Progenitor cell of endocrine pancreas (in vitro differentiated cells): ENCODE measurements at regions not wholly inside any gene's neighbourhood (a gene's known extent, or its start where the extent isn't known, plus 50 kb on each side); places are given as distances from the start of the nearest gene placed in this dataset.

Experiments
- DNase-seq: peaks from one replicate; pipeline ENCODE4 v3.0.0; 2021; ENCODE audit warnings: low spot score; ENCODE audit not compliant: unreplicated experiment
- H3K27ac Mint-ChIP-seq: 2 replicates; pipeline ENCODE4 v1.8.0; 2021; ENCODE audit warnings: mild to moderate bottlenecking, moderate library complexity, mixed read lengths
- H3K27me3 Mint-ChIP-seq: 2 replicates; pipeline ENCODE4 v1.8.0; 2021; ENCODE audit warnings: mixed read lengths
- H3K36me3 Mint-ChIP-seq: 2 replicates; pipeline ENCODE4 v1.8.0; 2022; ENCODE audit warnings: mixed read lengths; ENCODE audit not compliant: insufficient read depth
- H3K4me1 Mint-ChIP-seq: 2 replicates; pipeline ENCODE4 v1.8.0; 2021; ENCODE audit warnings: low read depth, mixed read lengths
- H3K4me3 Mint-ChIP-seq: 2 replicates; pipeline ENCODE4 v1.8.0; 2021; ENCODE audit warnings: low read depth, mild to moderate bottlenecking, moderate library complexity, mixed read lengths
- H3K9me3 Mint-ChIP-seq: 2 replicates; pipeline ENCODE4 v1.8.0; 2021; ENCODE audit warnings: low read depth, mixed read lengths
- TF ChIP-seq, protein P1 (sequence below): fragments of 200-600 bp; sonication (generic); IDR thresholded peaks from one replicate; pipeline ENCODE4 v1.5.0; 2021; ENCODE audit warnings: antibody characterized with exemption, mild to moderate bottlenecking; ENCODE audit not compliant: unreplicated experiment

DNA sequence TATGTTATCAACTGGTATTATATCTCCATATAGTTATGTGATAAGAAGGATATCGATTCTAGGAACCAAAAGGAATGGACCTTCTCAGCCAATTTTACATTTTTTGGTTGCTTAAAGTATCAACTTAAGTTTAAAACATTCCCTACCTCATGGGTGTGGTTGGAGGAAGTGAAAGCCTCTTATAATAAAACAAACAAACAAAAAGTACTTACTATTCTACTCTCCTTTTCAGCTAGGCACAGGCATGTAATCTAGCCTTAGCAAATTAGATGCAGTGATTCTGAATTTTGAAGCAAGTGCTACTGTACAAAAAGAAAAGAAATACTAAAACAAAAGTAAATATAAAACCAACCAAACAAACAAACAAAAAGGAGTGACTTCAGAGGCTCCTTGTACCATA, 485.4 kb downstream of the C4orf33 start:
- Mint-ChIP-seq H3K4me1 (no peaks in the 10 kb centered on the region), H3K36me3 (no peaks in the 10 kb centered on the region), H3K9me3 (no peaks in the 10 kb centered on the region), H3K27me3 (no peaks in the 10 kb centered on the region), H3K27ac (no peak overlapping the region), H3K4me3 (no peak overlapping the region)
- no peak for DNase-seq
- TF ChIP-seq, protein P1, sequence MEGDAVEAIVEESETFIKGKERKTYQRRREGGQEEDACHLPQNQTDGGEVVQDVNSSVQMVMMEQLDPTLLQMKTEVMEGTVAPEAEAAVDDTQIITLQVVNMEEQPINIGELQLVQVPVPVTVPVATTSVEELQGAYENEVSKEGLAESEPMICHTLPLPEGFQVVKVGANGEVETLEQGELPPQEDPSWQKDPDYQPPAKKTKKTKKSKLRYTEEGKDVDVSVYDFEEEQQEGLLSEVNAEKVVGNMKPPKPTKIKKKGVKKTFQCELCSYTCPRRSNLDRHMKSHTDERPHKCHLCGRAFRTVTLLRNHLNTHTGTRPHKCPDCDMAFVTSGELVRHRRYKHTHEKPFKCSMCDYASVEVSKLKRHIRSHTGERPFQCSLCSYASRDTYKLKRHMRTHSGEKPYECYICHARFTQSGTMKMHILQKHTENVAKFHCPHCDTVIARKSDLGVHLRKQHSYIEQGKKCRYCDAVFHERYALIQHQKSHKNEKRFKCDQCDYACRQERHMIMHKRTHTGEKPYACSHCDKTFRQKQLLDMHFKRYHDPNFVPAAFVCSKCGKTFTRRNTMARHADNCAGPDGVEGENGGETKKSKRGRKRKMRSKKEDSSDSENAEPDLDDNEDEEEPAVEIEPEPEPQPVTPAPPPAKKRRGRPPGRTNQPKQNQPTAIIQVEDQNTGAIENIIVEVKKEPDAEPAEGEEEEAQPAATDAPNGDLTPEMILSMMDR = no peak

DNA sequence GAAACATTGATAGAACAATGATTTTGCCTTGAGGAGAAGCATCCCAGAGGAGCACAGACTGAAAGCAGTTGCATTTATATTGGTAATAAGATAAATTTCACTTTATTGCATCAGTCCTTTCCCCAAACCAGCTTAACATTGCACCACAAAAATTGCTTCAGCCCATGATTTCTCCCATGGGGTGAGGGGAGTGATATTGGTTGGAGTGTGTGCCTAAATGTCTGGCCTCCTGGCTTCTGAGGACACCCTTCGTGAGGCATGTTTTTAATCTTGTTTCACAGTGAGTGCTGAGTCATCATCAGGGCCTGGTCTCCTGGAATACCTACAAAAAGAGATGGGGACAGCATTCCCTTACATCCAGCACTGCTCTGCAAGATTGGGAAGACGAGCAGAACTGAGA, 487.9 kb downstream of the C4orf33 start:
- Mint-ChIP-seq H3K9me3 (no peaks in the 10 kb centered on the region), H3K27me3 (no peaks in the 10 kb centered on the region), H3K4me3 (no peak overlapping the region), H3K4me1 (no peaks in the 10 kb centered on the region), H3K27ac (no peak overlapping the region), H3K36me3 (no peaks in the 10 kb centered on the region)
- no peak for DNase-seq
- TF ChIP-seq, protein P1 = no peak

DNA sequence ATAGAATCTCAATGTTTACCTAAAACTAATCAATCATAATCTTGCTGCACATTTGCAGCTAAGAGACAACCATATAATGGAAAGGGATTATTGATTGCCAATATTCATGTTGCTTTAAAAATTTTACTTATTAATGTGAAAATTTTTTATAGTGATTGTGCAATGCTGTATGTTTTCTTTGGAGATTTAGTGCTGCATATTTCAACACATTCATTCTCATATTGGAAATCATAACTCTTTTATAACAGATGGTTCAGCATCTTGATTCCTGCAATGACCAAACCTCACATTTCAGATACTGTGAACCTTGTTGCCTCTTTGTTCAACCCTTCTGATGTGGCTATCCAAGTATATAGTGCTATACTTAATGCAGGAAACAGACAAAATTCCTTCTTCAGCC, 502.6 kb downstream of the C4orf33 start:
- TF ChIP-seq, protein P1 = no peak
- no peak for DNase-seq
- Mint-ChIP-seq H3K4me3 (no peak overlapping the region), H3K27ac (no peak overlapping the region), H3K36me3 (no peaks in the 10 kb centered on the region), H3K4me1 (peaks cover 1% of the 10 kb centered on the region), H3K27me3 (no peaks in the 10 kb centered on the region), H3K9me3 (peaks cover 7% of the 10 kb centered on the region)

DNA sequence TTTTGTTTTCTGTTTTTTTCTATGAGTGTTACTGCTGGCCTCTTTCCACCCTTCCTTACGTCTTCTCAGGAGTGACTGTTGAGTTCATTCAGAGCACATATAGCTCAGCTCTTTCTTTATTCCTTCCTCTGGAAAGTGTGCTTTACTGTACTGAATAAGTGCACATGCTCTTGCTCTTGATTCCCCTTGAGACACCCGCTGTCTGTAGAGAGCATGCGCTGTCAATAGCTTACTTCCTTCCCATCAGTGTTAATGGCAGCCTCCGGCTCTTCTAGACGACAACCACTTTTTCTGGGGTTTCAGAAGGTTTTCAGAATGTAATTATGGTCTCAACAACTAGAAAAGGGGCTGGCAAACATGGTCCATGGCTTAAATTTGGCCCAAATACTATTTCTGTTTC, 504.9 kb downstream of the C4orf33 start:
- DNase-seq = no peak

DNA sequence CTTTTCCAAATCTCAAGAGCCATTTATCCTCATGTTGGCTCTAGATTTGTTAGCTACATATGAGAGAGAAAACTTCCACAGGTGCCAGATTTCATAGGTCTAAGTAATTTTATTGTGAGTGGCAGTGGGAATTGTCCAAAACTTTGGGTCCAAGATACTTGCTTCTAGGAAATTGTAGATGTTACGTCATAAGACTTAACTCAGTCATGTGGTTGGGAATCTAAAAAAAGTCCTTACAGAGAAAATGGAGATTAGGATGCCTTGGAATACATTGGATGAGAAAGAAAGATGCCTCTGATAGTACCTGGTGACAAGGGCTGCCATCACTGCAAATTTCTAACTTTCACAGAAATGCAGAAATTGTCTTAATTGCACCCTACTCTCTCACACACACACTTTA, 506.5 kb downstream of the C4orf33 start:
- Mint-ChIP-seq H3K36me3 (no peaks in the 10 kb centered on the region), H3K4me3 (no peak overlapping the region), H3K4me1 (peaks cover 1% of the 10 kb centered on the region), H3K27me3 (no peaks in the 10 kb centered on the region), H3K27ac (no peak overlapping the region), H3K9me3 (no peaks in the 10 kb centered on the region)
- TF ChIP-seq, protein P1 = no peak
- DNase-seq = no peak

More for the DNA sequence above, 504.9 kb downstream of the C4orf33 start:
- no peak overlapping the region for H3K4me3 Mint-ChIP-seq
- no peaks in the 10 kb centered on the region for H3K27me3 Mint-ChIP-seq
- TF ChIP-seq, protein P1 = no peak
- peaks cover 1% of the 10 kb centered on the region for H3K4me1 Mint-ChIP-seq
- no peaks in the 10 kb centered on the region for H3K36me3 Mint-ChIP-seq
- H3K9me3 Mint-ChIP-seq = no peaks in the 10 kb centered on the region
- no peak overlapping the region for H3K27ac Mint-ChIP-seq
